ENCODE measurements at regions not wholly inside any gene's neighbourhood (a gene's known extent, or its start where the extent isn't known, plus 50 kb on each side); places are given as distances from the start of the nearest gene placed in this dataset.
A peak's percentile ranks its signal among the peaks of the same experiment; 100 is the strongest.
"Not testable (repeated sequence)": the region's sequence is repeated elsewhere in the genome, so short reads cannot be mapped to it uniquely, and the experiment has no call there.

DNA sequence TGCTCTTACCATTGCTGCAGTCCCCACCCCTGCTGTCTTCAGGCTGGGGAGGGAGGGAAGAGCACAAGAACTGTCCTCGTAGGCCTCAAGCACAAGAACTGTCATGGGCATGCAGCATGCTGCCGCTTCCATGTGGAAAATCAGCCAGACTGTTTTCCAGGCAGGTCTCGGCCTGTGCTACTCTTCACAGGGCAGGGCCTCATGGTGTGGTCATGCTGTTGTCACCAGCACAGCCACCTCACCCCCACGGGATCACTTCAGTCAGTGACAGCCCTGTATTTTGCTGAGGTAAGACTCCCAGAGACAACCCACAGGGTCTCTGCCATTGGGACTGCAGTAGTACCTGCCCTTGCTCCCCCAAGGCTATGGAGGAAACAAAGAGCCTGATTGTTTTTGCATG lies 205.3 kb downstream of the NAP1L3 start:
- DNase-seq (ENCODE audit: low spot score), result no peak

DNA sequence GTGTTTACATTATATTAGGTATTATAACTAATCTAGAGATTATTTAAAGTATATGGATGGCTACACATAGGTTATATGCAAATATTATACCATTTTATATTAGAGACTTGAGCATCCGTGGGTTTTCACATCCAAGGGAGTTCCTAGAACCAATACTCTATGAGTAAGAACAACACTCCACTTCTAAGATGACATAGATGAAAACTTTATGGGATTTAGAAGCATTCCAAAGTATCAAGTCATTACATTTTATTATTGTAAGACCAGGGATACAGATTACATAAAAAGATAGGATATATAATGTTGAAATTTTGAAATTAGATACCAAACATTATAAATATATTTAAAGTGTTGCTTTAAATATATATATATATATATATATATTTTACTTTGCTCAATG lies 207.0 kb downstream of the NAP1L3 start:
- DNase-seq (ENCODE audit: low spot score), result no peak

DNA sequence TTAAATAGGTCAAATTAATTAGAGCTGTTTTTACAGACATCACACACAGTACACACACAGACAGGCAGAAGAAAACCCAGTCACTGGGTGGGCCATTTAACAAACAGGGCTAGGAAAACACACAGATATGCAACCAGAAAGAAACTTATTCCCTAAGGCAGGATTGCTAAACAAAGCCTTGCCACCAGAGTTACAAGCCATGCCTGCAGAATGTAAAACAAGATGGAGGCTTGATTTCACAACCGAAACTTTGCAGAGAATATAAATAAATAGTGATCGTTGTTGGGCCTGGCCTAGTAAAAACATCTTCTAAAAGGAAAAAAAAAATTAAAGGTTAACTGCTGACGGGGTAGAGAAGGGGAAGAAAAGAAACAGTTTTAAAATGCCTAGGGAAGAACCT lies 212.3 kb downstream of the NAP1L3 start:
- DNase-seq (ENCODE audit: low spot score), result no peak

- DNase-seq (ENCODE audit: low spot score), result no peak
Measured at GRCh38 chrX:93454509-93454908, 218.9 kb downstream of the NAP1L3 start.

GRCh38 chrX:93434721-93435120 lies 238.7 kb downstream of the NAP1L3 start:
- not testable (repeated sequence) for DNase-seq (ENCODE audit: low spot score)

- DNase-seq (ENCODE audit: low spot score), result no peak
Measured at GRCh38 chrX:93428497-93428896, 244.9 kb downstream of the NAP1L3 start.

- peak; percentile 10 for DNase-seq (ENCODE audit: low spot score)
Measured at GRCh38 chrX:93422693-93423092, 250.7 kb downstream of the NAP1L3 start.

GRCh38 chrX:93420525-93421082 lies 252.8 kb downstream of the NAP1L3 start:
- no peak for DNase-seq (ENCODE audit: low spot score)

DNA sequence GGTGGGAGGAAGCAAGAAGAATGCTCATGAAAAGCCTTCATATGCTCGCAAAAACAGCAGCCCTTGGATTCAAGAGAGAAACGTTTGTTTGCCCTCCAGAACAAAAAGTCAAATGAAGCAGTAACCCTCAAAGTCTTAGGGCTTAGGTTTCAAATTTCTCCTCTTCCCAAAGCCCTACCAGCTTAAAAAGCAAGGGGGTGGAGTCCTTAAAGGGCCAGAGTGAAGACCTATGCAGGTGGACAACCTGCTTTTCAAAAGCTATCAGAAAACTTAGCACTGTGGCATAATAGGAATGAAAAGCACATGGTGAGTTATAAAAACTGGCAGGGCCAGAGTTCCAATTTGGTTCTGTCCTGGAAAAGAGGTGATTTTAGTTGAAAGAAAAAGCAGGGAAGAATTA lies 253.3 kb downstream of the NAP1L3 start:
- no peak for DNase-seq (ENCODE audit: low spot score)

DNA sequence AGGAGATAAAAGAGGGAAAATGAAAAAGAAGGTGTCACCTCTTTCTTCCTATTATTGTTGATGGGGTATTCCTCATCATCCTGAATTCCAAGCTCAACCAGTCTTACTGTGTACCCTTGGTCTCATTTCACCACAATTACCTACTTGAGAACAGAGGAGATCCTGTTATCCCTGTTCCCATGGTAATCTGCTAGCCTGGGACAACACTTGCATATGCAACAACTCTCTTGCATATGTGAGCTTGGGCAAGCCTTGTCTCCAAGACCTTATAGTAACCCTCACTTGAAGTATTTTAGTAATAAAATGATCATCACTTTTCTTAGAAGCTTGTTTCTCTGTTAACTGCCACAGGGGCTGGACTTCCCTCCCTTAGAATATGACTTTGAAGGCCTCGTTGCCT lies 253.7 kb downstream of the NAP1L3 start:
- no peak for DNase-seq (ENCODE audit: low spot score)

DNA sequence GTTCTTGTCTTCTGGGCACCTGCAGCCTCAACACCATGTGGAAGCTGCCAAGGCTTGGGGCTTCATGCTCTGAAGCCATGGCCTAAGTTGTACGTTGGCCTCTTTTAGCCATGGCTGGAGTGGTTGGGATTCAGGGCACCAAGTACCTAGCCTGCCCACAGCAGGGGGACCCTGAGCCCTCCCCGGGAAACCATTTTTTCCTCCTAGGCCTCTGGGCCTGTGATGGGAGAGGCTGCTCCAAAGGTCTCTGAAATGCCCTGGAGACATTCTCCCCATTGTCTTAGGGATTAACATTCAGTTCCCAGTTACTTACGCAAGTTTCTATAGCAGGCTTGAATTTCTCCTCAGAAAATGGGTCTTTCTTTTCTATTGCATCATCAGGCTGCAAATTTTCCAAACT lies 269.3 kb downstream of the NAP1L3 start:
- no peak for DNase-seq (ENCODE audit: low spot score)

DNA sequence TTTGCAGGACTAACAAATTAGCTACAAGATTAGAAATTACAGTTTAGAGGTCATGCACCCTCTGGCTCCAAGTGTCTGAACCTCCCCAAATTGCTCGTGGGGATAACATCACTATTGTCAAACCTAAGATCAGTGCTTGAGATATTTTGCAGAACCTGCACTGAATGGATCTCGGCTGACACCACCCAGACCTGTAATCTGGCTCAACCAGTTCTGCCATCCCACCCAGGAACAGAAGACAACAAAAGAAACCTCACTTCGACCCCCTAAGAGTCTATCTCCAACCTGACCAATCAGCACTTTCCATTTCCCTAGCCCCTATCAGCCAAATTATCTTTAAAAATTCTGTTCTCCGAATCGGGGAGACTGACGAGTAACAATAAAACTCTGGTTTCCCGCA lies 318.7 kb downstream of the NAP1L3 start:
- no peak for DNase-seq (ENCODE audit: low spot score)

GRCh38 chrX:93346309-93346708 lies 327.1 kb downstream of the NAP1L3 start:
- DNase-seq (ENCODE audit: low spot score), result no peak

DNA sequence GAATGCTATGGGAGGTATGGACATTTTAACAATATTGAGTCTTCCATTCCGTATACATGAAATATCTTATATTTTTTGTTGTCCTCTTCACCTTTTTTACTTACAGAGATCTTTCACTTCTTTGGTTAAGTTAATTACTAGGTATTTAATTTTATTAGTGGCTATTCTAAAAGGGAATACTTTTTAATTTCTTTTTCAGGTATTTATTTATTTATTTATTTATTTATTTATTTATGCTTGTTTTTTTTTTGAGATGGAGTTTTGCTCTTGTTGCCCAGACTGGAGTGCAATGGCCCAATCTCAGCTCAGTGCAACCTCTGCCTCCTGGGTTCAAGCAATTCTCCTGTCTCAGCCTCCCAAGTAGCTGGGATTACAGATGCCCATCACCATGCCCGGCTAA lies 329.1 kb downstream of the NAP1L3 start:
- DNase-seq (ENCODE audit: low spot score), result not testable (repeated sequence)

DNA sequence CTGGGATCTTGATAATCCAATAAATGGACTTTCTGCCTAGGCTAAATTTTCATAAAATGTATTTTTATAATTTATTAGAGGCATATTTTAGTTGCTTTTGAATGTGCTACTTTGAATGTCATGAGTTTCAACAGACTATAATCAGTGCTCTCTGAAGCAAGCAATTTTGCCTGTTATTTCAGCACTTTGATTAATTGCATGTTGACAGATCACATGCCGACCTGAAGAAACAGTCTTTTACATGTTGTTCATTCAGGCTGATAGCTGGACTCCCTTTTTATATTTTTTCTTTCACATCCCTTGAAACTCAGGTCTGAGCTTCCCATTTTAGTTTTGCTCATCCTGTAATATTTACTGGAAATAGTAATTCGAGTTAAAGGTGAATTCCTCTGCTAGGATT lies 341.0 kb downstream of the NAP1L3 start:
- DNase-seq (ENCODE audit: low spot score), result no peak

- no peak for DNase-seq (ENCODE audit: low spot score)
Measured at GRCh38 chrX:93322110-93322509, 351.3 kb downstream of the NAP1L3 start.

DNA sequence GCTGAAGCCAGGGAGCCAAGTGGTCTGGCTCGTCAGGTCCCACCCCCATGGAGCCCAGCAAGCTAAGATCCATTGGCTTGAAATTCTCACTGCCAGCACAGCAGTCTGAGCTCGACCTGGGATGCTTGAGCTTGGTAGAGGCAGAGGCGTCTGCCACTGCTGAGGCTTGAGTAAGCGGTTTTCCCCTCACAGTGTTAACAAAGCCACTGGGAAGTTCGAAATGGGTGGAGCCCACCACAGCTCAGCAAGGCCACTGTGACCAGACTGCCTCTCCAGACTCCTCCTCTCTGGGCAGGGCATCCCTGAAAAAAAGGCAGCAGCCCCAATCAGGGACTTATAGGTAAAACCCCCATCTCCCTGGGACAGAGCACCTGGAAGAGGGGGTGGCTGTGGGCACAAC lies 353.8 kb downstream of the NAP1L3 start:
- no peak for DNase-seq (ENCODE audit: low spot score)

All from AG08395 (cell line).